ENCODE measurements at regions not wholly inside any gene's neighbourhood (a gene's known extent, or its start where the extent isn't known, plus 50 kb on each side); places are given as distances from the start of the nearest gene placed in this dataset.

DNA sequence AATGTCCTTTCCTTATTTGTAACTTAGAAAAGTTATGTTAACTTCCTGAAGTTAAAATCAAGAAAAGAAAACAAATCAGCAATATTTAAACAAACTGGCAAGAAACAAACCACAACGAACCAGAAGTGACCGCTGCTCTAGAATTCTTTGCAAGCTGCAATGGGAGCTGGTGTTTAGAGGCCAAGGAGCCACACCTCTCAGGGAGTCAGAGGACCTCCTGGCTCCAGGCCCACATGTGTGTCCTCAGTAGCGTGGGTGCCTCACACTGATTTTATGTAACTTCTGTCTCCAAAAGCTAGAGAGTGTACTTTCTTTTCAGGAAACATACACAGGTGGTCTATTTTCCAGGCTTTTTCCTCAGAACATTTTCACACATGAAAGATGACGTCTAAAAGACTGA, 100.4 kb downstream of the IRX2 start:
- TF ChIP-seq, protein P1, sequence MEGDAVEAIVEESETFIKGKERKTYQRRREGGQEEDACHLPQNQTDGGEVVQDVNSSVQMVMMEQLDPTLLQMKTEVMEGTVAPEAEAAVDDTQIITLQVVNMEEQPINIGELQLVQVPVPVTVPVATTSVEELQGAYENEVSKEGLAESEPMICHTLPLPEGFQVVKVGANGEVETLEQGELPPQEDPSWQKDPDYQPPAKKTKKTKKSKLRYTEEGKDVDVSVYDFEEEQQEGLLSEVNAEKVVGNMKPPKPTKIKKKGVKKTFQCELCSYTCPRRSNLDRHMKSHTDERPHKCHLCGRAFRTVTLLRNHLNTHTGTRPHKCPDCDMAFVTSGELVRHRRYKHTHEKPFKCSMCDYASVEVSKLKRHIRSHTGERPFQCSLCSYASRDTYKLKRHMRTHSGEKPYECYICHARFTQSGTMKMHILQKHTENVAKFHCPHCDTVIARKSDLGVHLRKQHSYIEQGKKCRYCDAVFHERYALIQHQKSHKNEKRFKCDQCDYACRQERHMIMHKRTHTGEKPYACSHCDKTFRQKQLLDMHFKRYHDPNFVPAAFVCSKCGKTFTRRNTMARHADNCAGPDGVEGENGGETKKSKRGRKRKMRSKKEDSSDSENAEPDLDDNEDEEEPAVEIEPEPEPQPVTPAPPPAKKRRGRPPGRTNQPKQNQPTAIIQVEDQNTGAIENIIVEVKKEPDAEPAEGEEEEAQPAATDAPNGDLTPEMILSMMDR (IDR thresholded peaks at IDR 0.05) = no peak
- TF ChIP-seq POLR2A (IDR thresholded peaks at IDR 0.05) (no peak), POLR2AphosphoS5 (IDR thresholded peaks at IDR 0.05) (no peak)
